ENCODE measurements at regions not wholly inside any gene's neighbourhood (a gene's known extent, or its start where the extent isn't known, plus 50 kb on each side); places are given as distances from the start of the nearest gene placed in this dataset.

DNA sequence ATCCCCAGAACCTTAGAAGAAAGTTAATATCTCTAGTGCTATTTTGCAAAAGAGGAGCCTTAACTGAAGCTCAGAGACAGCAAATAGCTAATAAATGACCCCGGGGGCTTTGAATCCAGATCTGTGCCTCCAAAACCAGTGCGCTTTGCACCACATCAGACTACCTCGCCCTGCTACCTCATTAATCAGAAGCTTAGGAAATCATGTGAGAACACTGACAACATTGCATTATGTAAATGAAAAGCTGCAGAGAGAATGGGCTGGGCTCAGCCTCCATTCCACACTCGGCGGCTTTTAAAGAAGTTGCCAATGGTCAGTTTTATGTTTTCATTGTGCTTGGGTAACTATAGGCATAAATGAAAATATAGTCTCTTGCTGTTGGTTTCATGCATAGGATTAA lies 54.0 kb upstream of the STMND1 start:
- DNase-seq = no peak

DNA sequence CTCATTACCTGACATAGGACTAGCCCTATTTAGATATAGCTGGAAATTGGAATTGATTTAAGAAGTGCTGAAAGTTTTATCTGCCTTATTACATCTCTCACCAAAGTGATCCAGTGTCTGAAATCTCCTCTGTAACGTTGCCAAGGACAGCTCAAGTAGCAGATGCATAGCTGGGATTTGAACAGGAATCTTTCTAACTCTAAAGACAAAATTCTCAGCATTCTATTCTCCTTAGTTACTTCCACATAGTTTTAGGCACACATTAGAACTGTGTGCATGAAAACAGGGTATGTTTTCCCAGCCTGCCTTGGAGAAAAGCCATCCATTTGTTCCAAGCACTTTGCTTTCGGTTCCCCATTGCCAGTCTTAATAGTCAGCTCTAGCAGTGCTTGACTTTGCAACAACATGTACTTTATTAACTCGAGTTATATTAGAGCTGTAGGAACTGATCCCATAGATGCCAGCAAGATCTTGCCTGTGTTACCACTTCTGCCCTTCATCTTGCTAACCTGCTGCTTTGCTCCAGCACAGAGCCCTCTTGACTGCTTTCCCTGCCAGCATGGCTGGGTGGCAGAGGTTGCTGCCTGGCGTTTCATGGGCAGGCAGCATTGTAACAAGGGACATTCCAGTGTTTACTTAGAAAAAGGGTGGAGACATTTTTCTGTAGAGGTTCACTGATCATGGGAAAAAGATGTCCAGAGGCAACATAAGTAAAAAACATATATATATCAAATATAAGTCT lies 56.1 kb upstream of the STMND1 start:
- DNase-seq = no peak

DNA sequence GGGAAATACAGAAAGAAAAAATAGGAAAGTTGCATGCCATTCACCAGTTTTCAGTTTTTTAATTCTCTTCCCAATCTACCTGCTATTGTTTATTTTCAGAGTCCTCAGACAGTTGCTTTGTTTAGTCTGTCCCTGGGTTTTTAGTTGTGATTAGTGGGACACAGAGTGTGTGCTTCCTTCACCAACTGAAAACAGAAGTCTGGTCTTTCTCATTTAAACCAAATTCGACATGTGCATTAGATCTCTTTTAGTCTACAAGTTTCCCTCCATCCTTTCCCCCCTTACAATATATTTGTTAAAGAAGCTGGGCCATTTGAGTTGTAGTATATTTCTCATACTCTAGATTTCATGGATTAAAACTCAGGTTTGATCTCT lies 58.7 kb upstream of the STMND1 start:
- no peak for DNase-seq

DNA sequence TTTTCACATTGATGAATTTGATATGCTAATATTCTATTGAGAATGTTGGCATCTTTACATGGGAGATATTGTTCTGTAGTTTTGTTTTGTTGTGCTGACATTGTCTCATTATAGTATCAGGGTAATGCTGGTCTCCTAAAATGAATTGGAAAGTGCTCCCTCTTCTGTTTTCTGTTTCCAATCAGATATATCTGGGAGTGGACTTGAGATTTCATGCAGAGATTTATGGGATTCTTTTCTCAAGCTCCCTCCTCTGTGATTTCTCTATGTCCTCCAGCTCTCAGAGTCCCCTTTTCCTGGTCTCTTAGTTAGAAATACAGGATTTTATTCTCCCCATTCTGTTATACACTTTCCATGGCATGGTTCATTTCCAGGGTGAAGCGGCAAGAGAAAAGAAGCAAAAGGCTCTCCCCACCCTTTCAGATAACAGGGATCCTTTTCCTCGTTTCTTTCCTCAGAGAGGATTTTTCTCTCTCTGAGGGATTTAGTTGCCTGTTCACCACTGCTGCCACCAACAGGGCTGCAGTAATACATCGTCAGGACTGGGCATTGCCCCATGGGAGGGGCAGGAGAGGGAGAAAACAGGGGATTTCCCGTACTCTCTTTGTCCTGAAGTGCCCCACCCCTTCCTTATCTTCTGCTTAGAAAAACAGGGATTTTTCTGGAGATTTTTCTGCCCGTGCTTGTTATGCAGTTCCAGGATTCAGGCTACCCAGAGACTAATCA lies 59.3 kb upstream of the STMND1 start:
- no peak for DNase-seq

DNA sequence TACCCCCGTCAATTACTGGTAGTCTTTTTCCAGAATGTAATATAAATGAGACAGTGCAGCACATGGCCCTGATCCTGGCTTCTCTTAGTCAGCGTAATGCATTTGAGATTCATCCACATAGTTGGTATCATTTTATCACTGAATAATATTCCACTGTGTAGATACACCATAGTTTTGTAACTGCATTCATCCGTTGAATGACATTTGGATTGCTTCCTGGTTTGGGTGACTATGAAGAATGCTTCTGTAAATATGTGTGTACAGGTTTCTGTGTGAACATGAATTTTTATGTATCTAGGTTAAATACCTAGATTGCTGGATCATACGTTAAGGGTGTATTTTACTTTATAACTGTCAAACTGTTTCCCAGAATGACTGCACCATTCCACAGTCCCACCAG lies 62.6 kb upstream of the STMND1 start:
- no peak for DNase-seq

DNA sequence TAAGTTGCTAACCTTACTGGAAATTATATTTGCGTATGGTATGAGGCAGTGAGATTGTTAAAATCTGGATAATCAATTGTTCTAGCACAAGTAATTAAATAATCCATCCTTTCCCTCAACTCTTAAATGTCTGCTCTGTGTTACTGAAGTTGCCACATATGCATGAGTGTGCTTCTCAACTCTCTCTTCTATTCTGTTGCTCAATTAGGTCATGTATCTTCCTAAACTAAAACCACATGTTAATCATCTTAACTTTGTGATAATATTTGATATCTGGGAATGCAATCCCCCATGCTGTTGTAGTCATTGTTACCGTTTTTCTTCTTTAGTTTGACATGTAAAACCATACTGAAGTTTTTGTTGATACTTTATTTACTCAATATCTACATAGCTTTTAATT lies 63.5 kb upstream of the STMND1 start:
- DNase-seq = no peak

DNA sequence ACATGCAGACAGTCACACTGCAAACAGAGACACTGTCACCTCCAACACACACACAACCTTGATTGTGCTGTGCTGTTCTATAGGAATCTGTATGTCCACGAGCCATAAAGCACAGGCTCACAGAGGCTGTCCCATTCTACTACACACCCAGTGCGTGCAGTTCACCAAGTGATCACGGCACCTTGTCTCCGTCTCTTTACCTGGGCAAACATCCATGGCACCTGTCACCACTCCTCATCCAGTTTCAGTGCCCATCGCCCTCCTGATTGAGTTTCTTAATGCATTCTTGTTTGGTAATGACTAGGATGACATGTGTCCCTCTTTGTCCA lies 65.8 kb upstream of the STMND1 start:
- DNase-seq = no peak

DNA sequence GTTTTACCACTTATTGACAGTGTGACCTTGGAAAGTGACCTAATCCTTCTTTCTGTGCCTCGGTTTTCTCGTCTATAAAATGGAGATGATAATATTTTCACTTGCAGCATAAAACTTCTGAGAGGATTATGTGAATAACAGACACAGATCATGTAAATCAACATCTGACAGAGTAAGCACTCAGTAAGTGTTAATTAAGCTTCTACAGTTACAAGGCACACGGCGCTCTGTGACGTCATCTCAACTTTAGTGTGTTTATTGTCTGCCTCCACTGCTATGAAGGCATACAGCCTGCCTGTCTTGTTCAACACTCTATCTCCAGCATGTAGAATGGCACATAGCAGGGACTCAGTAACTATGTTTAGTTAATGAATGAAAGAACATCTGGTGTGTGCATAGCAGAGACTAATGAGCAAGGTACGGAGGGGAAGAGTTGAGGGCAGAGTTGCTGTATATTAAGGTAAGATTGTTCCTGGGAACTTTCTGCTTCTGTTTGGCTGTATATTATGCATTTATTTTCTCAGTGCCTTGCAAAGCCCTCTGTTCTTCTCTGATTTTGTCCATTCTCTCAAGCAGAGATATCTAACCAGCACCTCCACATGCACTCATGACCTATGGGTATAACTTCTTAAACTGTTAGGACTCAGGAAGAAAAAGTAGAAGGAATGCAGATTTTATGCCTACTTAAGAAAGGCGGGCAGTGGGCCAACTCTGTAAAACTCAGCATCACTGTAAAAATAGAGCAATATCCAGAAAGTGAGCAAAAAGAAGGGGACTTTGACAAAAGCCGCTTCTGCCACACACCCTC lies 66.4 kb upstream of the STMND1 start:
- no peak for DNase-seq

DNA sequence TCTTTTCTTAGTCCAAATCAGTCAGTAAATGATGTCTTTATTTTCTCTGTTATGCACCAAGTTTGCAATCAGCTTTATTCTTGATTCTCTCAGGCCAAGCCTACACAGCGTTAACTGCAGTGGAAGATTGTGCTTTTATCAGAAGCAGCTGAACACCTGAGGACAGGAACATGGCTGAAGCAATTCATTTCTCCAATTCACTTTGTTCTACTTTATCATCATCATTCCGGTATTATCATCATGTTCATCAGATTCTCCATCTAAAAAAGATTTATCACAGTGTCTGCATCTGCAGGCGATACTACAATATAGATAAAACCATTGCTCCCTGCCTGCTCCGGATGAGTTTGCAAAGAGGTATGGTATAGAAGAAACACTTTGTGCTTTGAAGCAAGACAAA lies 68.1 kb upstream of the STMND1 start:
- DNase-seq = no peak

DNA sequence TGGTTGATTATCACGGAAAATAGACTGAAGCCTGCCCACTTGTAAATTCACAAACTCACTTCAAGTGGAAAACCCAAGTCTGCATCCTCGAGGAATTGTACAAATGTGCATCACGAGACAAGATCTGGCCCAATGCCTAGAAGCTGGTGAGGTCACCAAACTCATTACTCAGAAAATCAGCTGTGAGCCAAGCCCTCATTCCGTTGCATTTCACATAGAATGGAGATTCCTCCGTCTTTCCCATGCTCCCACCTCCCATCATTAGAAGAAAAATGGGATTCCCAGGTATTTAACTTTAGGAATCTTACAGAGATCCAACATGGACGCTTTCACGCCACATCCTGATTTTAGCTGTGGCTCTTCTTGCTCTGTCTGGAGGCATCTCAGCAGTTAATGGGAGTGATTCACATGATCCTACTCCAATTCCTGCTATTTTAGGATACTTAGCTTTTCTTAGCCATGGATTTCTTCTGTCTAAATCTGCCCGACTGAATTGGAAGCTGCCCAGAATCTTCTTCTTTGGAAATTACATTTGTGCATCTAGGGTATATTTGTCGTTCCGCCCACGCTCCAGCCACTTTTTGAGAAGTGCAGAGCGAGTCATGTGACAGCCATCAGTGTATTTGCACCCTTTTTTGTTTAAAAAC lies 68.7 kb upstream of the STMND1 start:
- no peak for DNase-seq

DNA sequence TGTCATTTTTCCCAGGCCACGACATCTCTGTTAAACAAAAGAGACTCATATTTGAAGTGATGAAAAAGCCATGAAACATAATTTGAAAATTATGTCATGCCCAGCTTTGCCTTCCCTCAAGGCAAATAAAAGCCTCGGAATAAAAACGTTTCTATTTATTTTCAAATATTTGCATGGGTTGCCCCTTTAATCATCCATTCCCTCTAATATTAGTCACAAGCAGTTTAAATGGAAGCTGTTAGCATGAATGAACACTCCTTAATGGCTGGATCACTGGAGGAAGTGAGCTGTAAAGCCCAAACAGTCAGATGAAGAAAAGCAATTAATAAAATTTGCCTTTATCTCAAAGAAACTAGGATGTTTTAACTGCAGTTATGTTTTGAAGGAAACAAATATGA lies 69.3 kb upstream of the STMND1 start:
- no peak for DNase-seq

DNA sequence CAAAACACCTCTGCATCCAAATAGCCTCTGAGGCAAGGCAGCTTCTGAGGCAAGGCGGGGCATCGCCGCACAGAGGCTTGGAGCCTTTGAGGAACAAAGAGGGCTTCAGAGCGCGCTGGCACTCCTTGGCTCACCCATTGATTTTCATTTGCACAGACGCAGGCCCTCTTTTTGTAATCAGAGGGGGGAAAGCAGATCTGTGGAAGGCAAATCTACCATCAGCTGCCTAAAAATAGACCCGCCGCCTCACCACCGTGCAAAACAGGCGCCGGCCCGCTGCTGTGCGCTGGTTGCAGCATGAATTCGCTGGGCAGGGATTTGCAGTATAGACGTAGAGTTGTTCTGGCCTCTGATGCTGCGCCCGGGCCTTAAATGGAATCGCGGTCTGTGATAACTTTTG lies 69.9 kb upstream of the STMND1 start:
- DNase-seq = no peak

DNA sequence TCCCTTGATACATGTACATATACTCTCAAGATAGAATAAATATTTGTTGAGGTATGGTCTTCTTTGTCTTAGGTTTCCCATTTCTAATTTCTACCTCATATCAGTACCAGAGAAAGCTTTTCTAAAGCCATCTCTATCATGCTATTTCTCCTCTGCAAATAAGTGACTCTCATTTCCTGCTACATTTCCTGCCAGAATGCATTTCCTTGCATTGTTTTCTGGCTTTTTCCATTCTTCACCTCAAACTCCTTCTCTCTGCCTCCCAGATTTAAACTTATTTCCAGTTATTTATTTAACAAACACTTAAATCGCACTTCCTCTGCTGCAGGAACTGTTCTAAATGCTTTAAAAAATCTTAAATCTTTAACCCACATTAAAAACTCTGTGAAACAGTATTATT lies 74.4 kb upstream of the STMND1 start:
- no peak for DNase-seq

DNA sequence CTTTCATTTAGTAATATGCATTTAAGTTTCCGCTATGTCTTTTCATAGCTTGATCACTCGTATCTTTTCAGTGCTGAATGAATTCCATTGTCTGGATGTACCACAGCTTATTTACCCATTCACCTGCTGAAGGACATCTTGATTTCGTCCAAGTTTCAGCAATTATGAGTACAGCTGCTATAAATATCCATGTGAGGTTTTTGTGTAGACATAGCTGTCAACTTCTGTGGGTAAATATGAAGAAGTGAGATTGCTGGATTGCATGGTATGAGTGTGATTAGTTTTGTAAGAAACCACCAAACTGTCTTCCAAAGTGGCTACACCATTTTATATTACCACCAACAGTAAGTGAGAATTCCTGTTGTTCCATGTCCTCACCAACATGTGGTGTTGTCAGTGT lies 79.2 kb upstream of the STMND1 start:
- DNase-seq = no peak

DNA sequence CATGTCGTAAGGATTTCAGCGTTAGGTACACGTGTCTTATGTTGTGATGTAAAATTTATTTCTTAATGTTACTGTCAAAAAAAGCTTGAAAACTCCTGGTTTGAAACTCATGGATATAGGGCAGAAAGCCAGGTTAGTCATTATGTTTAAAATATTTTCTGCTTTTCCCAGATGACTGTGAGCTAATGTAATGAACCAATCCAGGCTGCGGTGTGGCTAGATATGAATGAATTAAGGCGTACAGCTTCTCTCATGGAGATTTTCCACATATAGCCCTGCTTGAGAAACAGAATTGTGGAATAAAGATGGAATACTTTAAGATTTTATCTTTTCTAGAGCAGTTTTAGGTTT lies 80.3 kb upstream of the STMND1 start:
- DNase-seq = no peak

DNA sequence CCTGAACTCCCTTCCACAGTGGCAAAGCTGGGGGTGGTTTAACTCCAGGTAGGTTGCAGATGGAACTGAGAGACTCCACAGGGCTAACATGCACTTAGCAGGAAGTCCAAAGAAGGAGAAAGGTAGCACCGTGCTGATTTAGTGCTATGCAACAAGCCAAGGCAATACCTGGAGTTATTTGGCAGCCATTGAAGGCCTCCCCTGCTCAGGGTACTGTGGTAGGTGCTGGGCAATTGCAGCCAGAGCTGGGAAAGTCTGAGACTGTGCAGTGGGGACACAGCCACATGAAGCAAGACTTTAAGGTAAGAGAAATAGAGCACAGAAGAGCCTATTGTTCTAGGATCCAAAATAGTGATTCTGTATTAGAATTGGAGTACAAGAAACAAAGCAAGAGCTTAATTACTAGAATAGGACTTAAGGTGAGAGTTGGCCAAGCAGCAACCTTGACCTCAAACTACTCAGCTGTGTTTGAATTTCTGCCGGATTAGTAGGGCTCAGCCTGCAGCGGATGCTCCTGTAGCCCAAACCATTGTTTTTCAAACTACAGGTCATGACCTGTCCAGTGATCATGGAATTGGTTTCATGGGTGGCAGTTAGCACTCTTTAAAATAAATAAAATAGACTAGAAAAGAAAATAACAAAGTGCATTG lies 80.8 kb upstream of the STMND1 start:
- no peak for DNase-seq

DNA sequence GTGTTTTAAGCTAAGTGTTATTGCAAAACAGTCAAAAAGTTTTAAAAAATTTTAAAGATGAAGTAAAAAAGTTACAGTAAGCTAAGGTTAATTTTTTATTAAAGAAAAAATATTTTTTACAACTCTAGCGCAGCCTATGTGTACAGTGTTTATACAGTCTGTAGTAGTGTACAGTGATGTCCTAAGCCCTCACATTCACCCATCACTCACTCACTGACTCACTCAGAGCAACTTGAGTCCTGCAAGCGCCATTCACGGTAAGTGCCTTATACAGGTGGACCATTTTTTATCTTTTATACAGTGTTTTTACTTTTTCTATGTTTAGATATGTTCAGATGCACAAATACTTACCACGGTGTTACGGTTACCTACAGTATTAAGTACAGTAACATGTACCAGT lies 83.4 kb upstream of the STMND1 start:
- DNase-seq = no peak

DNA sequence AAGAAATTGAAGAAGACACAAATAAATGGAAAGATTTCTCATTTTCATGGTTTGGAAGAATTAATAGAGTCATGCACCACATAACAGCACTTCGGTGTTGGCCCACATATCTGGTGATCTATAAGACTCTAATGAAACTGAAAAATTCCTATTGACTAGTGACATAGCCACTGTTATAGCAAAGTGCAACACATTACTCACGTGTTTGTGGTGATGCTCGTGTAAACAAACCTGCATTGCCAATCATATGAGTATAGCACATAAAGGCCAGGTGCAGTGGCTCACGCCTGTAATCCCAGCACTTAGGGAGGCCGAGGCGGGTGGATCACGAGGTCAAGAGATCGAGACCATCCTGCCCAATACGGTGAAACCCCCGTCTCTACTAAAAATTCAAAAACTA lies 84.4 kb upstream of the STMND1 start:
- no peak for DNase-seq

DNA sequence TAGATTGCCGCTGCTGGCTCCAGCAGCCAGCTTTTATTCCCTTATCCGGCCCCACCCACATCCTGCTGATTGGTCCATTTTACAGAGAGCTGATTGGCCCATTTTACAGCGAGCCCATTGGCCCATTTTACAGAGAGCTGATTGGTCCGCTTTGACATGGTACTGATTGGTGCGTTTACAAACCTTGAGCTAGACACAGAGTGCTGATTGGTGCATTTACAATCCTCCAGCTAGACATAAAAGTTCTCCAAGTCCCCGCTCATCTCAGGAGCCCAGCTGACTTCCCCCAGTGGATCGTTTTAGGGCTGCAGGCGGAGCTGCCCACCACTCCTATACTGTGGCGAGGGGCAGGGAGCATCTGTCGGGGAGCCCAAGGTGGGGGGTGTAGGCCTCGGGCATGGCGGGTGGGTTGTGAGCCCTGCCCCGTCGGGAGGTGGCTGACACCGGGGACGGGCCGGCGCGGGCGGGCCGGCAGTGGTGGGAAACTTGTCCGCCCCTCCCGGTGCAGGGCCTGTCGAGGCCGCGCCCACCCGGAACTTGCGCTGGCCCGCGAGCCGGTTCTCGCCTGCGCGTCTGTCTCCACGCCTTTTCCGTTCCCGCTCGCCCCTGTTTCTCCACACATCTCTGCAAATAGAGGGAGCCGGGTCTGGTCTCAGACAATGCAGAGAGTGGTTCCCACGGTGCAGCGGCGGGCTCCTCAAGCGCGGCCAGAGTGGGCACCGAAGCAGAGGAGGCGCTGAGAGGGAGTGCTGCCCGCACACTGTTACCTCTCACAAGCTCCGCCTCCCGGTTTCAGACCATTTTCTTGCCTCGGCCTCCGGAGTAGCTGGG lies 86.1 kb upstream of the STMND1 start:
- no peak for DNase-seq

DNA sequence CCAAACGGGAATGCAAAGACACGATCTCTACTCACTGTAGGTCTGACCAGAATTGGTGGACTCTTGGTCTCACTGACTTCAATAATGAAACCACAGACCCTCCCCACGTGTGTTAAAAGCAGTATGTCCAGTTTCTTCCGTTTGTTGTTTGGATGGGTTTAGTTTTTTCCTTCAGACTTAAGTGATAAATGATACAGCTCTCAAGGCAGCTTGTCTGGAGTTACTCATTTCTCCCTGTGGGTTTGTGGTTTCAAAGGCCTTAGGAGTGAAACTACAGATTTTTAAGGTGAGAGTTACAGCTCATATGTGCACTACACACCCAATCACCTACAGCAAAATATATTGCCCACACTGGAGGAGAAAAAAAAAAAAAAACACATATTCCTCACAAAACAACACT lies 86.7 kb upstream of the STMND1 start:
- peak; percentile 5 for DNase-seq

DNA sequence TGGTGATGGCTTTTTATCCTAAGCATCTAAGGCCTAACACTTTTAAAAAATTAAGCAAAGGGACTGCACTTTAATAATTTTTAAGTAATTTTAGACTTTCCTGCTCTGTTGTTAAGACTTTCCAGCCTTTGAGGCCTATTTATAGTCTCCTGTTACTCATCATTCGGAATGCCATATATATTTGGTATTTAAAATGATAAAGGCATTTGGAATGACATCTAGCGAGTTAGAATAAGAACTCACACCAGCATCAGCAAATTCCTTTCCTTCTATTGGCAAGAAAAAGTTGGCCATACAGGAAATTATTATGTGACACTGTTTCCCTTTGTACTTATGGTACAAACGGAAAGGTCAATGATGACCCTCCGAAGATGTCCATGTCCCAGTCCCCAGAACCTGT lies 88.1 kb upstream of the STMND1 start:
- DNase-seq = no peak
